ENCODE measurements at regions not wholly inside any gene's neighbourhood (a gene's known extent, or its start where the extent isn't known, plus 50 kb on each side); places are given as distances from the start of the nearest gene placed in this dataset.

GRCh38 chr9:73855206-73855605 is 641.9 kb upstream of the RORB start:
- Histone ChIP-seq H3K27ac (no peak overlapping the region), H3K36me3 (no peaks in the 10 kb centered on the region), H3K9me3 (no peaks in the 10 kb centered on the region), H3K4me3 (no peak overlapping the region), H3K27me3 (no peaks in the 10 kb centered on the region), H3K4me1 (no peaks in the 10 kb centered on the region)
- TF ChIP-seq, protein P1, sequence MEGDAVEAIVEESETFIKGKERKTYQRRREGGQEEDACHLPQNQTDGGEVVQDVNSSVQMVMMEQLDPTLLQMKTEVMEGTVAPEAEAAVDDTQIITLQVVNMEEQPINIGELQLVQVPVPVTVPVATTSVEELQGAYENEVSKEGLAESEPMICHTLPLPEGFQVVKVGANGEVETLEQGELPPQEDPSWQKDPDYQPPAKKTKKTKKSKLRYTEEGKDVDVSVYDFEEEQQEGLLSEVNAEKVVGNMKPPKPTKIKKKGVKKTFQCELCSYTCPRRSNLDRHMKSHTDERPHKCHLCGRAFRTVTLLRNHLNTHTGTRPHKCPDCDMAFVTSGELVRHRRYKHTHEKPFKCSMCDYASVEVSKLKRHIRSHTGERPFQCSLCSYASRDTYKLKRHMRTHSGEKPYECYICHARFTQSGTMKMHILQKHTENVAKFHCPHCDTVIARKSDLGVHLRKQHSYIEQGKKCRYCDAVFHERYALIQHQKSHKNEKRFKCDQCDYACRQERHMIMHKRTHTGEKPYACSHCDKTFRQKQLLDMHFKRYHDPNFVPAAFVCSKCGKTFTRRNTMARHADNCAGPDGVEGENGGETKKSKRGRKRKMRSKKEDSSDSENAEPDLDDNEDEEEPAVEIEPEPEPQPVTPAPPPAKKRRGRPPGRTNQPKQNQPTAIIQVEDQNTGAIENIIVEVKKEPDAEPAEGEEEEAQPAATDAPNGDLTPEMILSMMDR (IDR thresholded peaks at IDR 0.05) = no peak
- TF ChIP-seq POLR2A (IDR thresholded peaks at IDR 0.05) (no peak), POLR2AphosphoS5 (IDR thresholded peaks at IDR 0.05) (no peak), EP300 (IDR thresholded peaks at IDR 0.05) (no peak)
- intact Hi-C loops (cut with DNase I; ENCODE audit: low total_unique reads) = no loop called here
- DNase-seq = no peak

DNA sequence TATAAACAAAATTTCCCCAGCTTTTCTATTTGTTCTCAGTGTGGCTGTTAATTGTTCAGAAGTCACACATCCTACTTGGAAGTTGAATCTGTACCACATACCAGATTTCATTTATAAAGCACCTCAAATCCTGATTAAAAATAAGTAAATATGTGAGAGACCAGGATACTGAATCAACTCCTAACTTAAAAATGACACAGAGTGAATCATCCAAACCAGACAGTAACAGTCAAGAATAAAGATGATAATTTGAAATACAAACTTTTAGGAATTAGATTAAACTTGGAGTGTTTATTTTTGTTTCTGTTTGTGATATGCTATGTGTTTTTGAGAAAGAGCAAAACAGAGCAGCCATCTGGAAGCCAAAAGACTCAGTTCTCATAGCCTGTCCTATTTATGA is 633.2 kb upstream of the RORB start:
- H3K27ac ChIP-seq = no peak overlapping the region
- H3K4me3 ChIP-seq = no peak overlapping the region
- TF ChIP-seq, protein P1 (IDR thresholded peaks at IDR 0.05) = no peak
- no peak for TF ChIP-seq EP300 (IDR thresholded peaks at IDR 0.05)
- no peak for TF ChIP-seq POLR2AphosphoS5 (IDR thresholded peaks at IDR 0.05)
- TF ChIP-seq POLR2A (IDR thresholded peaks at IDR 0.05) = no peak
- no peak for DNase-seq
- no peaks in the 10 kb centered on the region for H3K36me3 ChIP-seq
- no peaks in the 10 kb centered on the region for H3K27me3 ChIP-seq
- intact Hi-C loops (cut with DNase I; ENCODE audit: low total_unique reads) = no loop called here
- no peaks in the 10 kb centered on the region for H3K4me1 ChIP-seq
- H3K9me3 ChIP-seq = no peaks in the 10 kb centered on the region

DNA sequence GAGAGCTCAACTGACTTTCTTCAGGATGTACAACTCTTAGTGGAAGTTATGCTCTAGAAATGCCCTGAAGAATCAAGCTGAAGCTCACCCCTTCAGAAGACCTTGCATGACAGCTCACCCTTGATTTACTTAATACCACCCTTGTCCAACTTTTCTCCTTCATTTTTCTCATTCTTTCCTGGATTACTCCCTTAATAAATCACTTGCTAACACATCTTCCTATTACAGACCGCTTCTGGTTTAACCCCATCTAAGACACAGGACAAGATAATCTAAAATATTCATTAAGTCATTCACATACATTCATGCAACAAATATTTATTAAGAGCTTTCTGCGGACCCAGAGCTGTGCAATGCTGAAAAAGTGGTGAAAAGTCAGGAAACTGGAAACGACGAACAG is 630.7 kb upstream of the RORB start:
- no peaks in the 10 kb centered on the region for H3K9me3 ChIP-seq
- no peaks in the 10 kb centered on the region for H3K36me3 ChIP-seq
- no peak for DNase-seq
- no peaks in the 10 kb centered on the region for H3K4me1 ChIP-seq
- WGBS, 5 donors = 85 to 92% (median 88%) methylated on average over 4 of the region's 4 CpGs
- H3K27me3 ChIP-seq = no peaks in the 10 kb centered on the region
- no peak overlapping the region for H3K4me3 ChIP-seq
- H3K27ac ChIP-seq = no peak overlapping the region
- TF ChIP-seq POLR2AphosphoS5 (IDR thresholded peaks at IDR 0.05) (no peak), EP300 (IDR thresholded peaks at IDR 0.05) (no peak), POLR2A (IDR thresholded peaks at IDR 0.05) (no peak)
- TF ChIP-seq, protein P1 (IDR thresholded peaks at IDR 0.05) = no peak
- intact Hi-C loops (cut with DNase I; ENCODE audit: low total_unique reads) = no loop called here

- intact Hi-C loops (cut with DNase I; ENCODE audit: low total_unique reads) = no loop called here
- DNase-seq = peak; percentile 27 to 42
- Histone ChIP-seq H3K27me3 (no peaks in the 10 kb centered on the region), H3K4me3 (no peak overlapping the region), H3K4me1 (no peaks in the 10 kb centered on the region), H3K36me3 (no peaks in the 10 kb centered on the region), H3K9me3 (no peaks in the 10 kb centered on the region), H3K27ac (no peak overlapping the region)
- no peak for TF ChIP-seq POLR2A (IDR thresholded peaks at IDR 0.05)
- TF ChIP-seq, protein P1 (IDR thresholded peaks at IDR 0.05) = no peak
- no peak for TF ChIP-seq EP300 (IDR thresholded peaks at IDR 0.05)
- 16 to 31% (median 25%) methylated on average over 3 of the region's 3 CpGs for WGBS, 5 donors
These were observed 627.9 kb upstream of the RORB start for GRCh38 chr9:73869264-73869663.

Data from stomach (tissue), 8 donors.